Skin of body (tissue), 1 donor: ENCODE measurements at regions not wholly inside any gene's neighbourhood (a gene's known extent, or its start where the extent isn't known, plus 50 kb on each side); places are given as distances from the start of the nearest gene placed in this dataset.

Experiments used
- DNase-seq: peaks from one replicate; lab custom pipeline; 2025; lab: John Stamatoyannopoulos, UW

DNA sequence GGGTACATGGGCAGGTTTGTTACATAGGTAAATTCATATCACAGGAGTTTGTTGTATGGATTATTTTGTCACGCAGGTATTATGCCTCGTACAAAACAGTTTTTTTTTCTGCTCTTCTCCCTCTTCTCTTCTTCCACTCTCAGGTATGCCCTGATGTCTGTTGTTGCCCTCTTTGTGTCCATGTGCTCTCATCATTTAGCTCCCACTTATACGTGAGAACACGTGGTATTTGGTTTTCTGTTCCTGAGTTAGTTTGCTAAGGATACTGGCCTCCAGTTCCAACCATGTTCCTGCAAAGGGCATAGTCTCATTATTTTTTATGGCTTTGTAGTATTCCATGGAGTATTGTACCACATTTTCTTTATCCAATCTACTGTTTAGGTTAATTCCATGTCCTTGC lies 65.7 kb downstream of the UNC5CL start:
- DNase-seq: no peak

DNA sequence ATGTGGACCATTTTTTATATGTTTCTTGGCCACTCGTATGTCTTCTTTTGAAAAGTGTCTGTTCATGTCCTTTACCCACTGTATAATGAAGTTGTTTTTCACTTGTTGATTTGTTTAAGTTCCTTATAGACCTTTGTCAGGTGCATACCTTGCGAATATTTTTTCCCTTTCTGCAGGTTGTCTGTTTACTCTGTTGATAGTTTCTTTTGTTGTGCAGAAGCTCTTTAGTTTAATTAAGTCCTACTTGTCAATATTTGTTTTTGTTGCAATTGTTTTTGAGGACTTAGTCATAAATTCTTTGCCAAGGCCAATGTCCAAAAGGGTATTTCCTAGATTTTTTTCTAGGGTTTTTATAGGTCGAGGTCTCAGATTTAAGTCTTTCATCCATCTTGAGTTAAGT lies 66.2 kb downstream of the UNC5CL start:
- DNase-seq: no peak

DNA sequence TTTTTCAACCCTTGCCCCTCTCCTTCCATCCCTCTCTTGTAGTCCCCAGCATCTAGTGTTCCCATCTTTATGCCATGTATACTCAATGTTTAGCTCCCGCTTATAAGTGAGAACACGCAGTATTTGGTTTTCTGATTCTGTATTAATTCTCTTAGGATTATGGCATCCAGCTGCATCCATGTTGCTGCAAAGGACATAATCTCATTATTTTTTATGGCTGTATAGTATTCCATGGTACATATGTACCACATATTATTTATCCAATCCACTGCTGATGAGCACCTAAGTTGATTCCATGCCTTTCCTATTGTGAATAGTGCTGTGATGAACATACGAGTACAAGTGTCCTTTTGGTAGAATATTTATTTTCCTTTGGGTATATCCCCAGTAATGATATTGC lies 66.8 kb downstream of the UNC5CL start:
- no peak for DNase-seq

DNA sequence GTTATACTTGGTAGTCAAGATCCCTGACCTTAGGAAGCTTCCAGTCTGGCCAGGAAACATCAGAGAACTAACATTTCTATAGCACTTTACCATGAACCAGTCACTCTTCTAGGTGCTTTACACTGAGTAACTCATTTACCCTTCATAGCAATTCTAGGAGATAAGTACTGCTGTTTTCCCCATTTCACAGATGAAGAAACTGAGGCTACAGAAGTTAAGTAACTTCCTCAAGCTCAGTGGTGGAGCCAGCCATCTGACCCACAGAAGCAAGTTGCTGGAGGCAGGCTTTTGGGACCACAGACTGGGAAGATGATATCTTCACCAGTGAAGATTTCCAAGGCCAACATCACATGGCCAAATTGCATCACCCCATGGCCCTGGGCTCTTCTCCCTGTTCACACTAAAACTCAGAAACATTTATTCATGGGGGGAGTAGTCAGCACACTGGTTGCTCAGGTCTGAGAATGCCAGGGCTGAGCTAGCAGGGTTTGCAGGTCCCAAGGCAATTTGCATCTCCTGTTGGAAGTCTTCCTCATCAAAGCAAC lies 70.3 kb downstream of the UNC5CL start:
- DNase-seq: no peak

DNA sequence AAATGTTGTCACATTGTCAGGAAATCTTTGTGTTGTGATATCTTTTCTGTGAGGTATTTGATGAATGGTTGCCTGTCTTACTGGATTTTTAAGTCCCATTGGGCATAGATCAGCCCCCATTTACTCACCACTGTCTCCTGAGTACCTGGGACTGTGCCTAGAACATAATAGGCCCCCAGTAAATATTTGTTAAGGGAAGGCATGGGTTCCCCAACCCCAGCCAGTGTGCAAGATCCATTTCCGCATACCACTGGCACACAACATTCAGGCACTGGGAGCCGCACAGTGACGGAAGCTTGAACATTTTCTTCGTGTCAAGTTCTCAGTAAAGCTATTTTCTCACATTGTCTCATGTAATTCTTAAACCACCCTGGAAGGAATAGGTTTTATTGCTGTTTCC lies 72.2 kb downstream of the UNC5CL start:
- DNase-seq: no peak

- no peak for DNase-seq
These were observed 74.0 kb downstream of the UNC5CL start for GRCh38 chr6:40965046-40965445.

DNA sequence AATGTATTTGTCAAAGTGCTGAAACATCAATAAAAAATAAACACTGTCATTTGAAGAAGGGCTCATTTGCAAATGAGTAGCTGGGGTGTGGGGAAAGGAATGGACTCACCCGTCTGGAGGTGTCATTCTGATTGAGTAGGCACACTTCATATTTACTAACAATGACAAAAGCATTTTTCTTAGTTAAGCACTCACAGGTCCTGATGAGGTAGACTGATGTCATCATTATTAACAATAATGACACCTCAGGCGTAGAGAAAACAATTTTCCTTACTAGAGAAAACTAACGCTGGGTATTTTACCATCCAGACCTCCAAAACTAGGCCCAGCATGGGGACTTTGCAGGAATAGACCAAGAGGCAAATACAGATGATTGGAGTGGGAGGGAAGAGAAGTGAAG lies 76.0 kb downstream of the UNC5CL start:
- no peak for DNase-seq

- no peak for DNase-seq
These were observed 76.8 kb downstream of the UNC5CL start for GRCh38 chr6:40962241-40962640.

DNA sequence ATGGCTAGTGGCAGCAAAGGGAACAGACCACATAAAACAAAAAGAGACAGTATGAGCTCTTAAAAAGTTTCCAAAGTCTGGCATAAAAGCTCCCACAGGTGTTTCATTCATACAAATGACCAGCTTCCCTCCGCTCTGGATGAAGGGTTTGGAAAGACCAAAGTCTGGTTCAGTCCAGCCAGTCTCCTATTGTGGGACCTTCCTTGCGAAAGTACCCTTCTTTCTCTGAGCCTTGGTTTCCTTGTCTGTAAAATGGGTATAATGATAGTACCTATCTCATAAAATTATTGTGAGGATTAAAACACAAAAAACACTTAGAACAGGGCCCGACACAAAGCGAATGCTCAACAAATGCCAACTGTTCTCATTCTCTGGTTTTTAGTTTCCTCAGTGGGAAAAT lies 77.2 kb downstream of the UNC5CL start:
- DNase-seq: no peak

DNA sequence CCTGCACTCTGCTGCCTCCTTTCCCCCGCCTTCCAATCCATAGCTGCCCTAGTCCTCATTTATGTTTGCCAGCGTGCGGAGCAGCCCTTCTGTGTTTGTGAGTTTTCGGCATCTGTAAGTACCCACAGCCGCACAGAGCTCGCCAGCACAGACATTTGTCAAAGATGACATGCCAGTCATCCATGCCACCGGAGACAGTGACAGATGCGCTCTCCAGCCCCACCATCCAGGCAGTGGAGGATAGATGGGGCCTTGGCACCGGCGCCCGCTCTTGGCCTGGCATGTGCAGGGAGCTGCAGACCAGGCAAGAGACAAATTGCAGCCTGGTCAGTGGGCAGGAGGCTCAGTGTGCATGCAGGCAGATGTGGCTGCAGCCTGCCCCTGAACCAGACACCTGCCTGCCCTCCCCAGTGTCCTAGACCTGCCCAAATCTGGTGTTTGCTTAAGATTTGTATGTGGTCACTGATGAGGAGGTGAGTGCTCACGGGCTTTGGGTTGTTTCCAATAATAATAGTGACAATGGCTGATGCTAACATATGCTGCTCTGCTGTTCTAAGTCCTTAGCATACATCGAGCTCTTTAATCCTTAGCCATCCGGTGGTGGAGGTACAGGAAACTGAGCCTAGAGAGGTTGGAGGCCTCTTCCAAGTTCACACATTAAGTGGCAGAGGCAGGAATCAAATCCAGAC lies 78.1 kb downstream of the UNC5CL start:
- no peak for DNase-seq

DNA sequence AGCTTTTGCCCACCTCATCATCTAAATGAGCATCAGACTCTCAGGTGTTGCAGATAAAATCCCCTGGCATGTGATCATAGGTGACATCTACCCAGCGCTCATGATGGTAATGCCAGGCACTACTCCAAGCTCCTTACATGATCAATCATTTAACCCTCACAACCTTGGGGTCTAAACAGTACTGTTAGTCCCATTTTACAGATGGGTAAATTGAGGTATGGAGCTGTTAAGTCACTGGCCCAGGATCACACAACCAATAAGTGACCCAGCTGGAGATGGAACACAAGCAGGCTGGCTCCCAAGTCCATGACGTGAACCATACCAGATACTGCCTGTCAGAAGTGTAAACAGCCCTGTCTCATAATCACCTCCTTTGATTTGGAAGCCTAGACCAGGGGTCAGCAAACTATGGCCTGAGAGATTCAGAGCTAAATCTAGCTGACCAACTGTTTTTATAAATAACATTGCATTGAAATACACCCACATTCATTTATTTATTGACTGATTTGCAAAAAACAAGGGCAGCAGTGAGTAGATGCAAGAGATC lies 79.2 kb downstream of the UNC5CL start:
- no peak for DNase-seq

DNA sequence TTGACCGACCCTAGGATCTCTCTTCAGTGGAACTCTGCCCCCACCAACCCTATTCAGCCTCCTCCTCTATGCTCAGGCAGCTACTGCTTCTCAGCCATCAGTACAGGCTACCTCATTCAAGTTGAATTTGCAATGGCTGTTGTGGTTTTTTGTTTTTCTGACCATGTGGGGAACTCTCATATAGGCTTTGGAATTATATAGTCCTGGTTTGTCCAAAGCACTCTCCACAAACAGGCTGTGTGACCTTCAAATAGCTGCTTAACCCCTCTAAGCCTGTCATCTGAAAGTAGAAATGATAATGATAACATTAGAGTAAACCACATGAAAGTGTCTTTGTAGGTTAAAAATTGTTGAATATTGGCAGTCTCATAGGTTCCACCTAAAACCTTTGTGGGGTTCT lies 80.3 kb downstream of the UNC5CL start:
- no peak for DNase-seq

DNA sequence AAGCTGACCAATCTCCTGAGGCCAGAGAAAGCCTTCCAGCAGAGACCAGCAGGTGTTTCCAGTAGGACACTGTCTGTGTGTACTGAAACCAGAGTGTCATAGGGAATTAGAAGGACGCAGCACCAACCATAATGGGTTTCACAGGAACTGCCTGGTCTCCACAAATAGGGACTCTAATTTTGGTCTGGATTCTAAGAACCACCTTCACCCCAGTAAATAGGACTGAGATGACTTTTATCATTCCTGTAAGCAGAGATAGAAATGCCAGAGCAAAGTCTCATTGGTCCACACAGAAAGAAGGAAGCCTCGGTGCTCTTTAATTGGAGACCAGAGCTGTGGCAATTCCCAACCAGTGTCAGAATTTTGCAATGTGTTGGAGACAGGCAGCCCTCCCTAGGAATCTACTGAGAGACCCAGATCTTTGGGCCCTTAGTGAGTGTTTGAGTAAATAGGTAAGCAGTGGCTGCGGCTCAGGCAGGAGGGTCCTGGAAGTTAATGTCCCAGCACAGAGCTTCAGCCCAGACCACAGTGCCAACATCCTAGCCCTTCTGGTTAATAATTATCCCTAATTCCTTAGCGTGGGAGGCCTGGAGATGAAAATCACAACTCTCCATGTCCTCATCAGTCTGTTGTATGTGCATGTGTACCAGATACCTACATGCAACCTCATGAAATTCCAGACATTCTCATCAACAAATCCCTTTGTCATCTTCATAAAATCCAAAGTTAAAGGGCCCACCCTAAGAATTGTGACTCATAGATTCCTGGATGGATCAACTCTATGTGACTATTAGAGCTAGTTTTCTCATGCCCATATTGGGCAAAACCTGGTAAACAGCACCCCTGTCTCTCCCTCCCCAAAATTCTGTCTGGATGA lies 81.2 kb downstream of the UNC5CL start:
- no peak for DNase-seq

GRCh38 chr6:40956936-40957335 lies 82.1 kb downstream of the UNC5CL start:
- DNase-seq: no peak

DNA sequence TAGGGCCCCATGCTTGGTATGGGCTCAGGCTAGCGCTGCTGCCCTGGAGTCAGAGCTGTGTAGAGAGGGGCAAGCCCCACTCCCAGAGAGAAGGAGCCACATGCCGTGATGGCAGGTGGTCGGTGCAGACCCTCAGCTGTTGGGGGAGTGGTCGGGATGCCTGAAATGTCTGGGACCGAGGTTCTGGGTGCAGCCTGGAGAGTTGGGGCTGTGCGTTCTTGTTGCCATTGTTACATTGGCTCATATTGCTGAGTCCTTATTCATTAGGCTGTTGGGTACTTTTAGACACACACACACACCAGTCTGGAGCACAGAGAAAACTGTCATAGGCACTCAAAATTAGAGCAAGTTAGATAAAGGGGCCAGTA lies 83.9 kb downstream of the UNC5CL start:
- no peak for DNase-seq

GRCh38 chr6:40954446-40955177 lies 84.4 kb downstream of the UNC5CL start:
- DNase-seq: no peak

DNA sequence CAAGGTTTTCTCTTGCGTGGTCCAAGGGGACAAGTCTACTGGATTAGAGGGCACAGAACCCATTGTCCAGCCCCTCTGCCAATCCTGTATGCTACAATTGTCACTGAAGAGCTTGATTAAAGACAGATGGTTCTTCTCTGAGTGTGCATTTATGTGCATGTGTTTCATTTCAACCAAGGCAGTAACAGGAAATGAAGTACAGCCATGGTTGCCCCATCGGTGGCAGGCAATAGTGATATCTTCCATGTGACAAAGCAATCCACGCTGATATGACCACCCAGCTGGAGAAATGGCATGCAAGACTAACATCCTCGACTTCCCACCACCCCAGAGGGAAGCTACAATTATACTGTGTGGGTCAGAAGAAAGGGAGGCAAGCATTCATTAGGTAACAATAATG lies 85.5 kb downstream of the UNC5CL start:
- no peak for DNase-seq

- no peak for DNase-seq
These were observed 87.9 kb downstream of the UNC5CL start for GRCh38 chr6:40950986-40951698.

GRCh38 chr6:40948570-40948969 lies 90.5 kb downstream of the UNC5CL start:
- DNase-seq: no peak

DNA sequence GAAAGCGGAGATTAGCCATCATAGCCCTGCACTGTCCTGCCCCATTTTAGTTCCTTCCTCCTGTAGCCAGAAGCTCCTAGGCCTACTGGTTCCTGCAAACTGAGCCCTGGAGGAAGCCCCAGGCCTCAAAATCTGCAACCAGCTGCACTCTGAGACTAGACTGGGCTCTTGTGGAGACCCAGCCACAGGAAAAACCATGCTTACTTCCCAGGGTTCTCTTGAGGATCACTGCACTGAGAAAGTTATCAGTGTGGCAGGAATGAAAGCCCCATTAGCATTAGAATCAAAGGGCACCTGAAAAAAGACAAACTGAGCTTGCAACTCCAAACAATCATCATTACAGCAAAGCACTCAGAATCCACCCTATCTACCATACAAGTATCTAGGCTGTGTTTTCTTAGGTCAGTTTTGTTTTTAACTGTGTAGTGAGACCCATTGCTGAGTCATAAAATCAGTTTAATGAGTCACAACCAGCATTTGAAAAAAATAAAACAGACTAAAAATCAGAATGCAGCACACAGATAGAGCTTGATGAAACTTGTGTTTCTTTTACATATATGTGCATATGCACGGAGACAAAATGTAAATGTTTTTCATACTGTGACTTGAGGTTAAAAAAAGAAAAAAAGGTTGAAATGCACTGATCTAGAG lies 91.0 kb downstream of the UNC5CL start:
- DNase-seq: no peak
